ENCODE measurements at regions not wholly inside any gene's neighbourhood (a gene's known extent, or its start where the extent isn't known, plus 50 kb on each side); places are given as distances from the start of the nearest gene placed in this dataset.
A peak's percentile ranks its signal among the peaks of the same experiment; 100 is the strongest.

DNA sequence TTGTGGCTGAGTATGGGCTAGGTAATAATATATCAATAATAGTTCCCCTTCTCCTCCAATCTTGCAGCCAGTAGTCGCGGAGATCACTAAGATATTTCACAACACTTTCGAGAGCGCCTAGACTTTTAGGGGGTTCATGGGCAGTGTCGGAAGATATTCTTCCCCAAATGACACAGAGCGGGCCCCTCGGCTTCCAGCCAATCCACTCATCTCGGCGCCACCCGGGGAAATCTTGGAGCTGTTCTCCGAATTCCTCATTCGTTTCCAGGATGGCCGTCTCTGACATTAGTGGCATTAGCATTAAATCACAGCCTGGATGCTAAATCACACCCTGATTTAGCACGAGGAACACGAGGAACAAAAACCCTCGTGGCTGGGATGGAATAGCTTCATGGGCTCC is 437.7 kb downstream of the ZNF516 start:
- DNase-seq (no peak), ATAC-seq (no peak)
- H3K27ac ChIP-seq (ENCODE audit: low read length), result no peak overlapping the region
- intact Hi-C loops (cut with DNase I), result no loop called here
- no peaks in the 10 kb centered on the region for H3K27me3 ChIP-seq (ENCODE audit: control insufficient read depth, insufficient read depth)
- H3K4me3 ChIP-seq (ENCODE audit: low read length), result no peak overlapping the region
- 81% methylated on average over 15 of the region's 16 CpGs for WGBS
- H3K9me3 ChIP-seq (ENCODE audit: control insufficient read depth, low read length), result no peaks in the 10 kb centered on the region
- no peaks in the 10 kb centered on the region for H3K4me1 ChIP-seq (ENCODE audit: control insufficient read depth, insufficient read depth, low read length)

DNA sequence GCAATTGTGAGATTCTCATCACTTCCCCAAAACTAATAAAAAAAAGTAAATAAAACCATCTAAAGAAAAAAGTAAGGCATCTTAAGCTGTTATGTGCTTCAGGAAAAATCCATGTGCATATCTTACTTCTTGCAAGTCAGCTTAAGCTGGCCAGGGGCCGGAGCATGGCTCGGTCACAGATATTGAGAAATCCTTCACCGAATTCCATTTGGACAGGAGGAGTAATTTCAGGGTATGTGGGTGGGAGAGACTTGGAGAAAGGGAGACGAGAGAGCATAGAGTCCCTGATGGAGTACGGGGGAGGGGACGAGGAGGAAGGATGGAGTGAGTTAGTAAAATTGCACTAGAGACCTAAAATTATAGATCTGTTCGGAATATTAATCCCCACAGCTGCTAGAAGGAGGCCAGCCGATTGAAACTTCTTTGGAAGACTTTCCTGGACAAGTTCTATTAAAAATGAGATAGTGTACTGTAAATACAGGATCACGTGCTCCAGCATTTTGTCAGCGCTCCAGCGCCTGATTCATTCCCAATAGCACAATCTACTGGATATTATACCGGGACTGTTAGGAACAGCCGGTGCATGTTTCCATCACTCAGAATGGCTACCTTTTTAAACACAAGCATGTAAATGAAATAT is 438.5 kb downstream of the ZNF516 start:
- peak; percentile 78 to 83 for ATAC-seq
- intact Hi-C loops (cut with DNase I), result no loop called here
- no peaks in the 10 kb centered on the region for H3K4me1 ChIP-seq (ENCODE audit: control insufficient read depth, insufficient read depth, low read length)
- H3K27ac ChIP-seq (ENCODE audit: low read length), result no peak overlapping the region
- WGBS, result 53% methylated on average over 13 of the region's 13 CpGs
- peak; percentile 62 to 89 (median 81) for DNase-seq
- H3K9me3 ChIP-seq (ENCODE audit: control insufficient read depth, low read length), result no peaks in the 10 kb centered on the region
- H3K27me3 ChIP-seq (ENCODE audit: control insufficient read depth, insufficient read depth), result no peaks in the 10 kb centered on the region
- H3K4me3 ChIP-seq (ENCODE audit: low read length), result no peak overlapping the region

DNA sequence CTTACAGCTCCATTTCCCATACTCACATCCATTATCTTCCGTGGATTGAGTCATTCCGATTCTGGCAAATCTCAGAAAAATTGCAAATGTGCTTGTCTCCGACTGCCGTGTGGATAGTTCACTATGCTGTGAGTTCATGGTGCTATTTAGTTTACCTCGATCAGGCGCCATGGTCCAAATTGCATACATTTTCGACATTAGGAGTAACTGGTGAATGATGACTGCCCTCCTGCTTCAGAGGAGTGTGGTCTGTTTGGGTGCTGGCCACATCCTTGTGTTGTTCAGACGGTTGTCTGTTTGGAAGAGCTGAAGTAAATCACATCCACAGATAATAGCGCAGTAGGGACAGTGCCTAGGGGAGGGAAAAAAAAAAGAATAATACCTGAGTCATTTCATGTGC is 439.5 kb downstream of the ZNF516 start:
- ATAC-seq (peak in 1 of 2 donors; percentile 32), DNase-seq (no peak)
- Histone ChIP-seq H3K4me3 (ENCODE audit: low read length) (no peak overlapping the region), H3K27ac (ENCODE audit: low read length) (no peak overlapping the region), H3K4me1 (ENCODE audit: control insufficient read depth, insufficient read depth, low read length) (no peaks in the 10 kb centered on the region), H3K27me3 (ENCODE audit: control insufficient read depth, insufficient read depth) (no peaks in the 10 kb centered on the region), H3K9me3 (ENCODE audit: control insufficient read depth, low read length) (no peaks in the 10 kb centered on the region)
- 63% methylated on average over 9 of the region's 9 CpGs for WGBS
- intact Hi-C loops (cut with DNase I), result no loop called here

DNA sequence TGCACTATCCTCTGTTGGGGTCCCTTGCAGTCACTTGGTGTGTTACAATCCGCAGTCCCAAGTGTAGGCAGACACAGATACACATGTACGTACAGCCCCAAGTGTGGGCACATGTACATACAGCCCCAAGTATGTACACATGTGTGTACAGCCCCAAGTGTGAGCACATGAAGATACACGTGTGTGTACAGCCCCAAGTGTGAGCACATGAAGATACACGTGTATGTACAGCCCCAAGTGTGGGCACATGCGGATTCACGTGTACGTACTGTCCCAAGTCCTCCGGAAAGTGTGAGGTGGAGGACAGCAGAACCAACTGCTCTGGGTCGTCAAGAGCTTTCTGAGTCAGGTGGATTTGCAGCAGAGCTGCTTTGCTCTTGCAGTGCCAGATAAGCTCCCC is 440.0 kb downstream of the ZNF516 start:
- 87% methylated on average over 9 of the region's 9 CpGs for WGBS
- ATAC-seq (peak in 1 of 2 donors; percentile 16), DNase-seq (no peak)
- Histone ChIP-seq H3K27me3 (ENCODE audit: control insufficient read depth, insufficient read depth) (no peaks in the 10 kb centered on the region), H3K4me3 (ENCODE audit: low read length) (no peak overlapping the region), H3K27ac (ENCODE audit: low read length) (no peak overlapping the region), H3K4me1 (ENCODE audit: control insufficient read depth, insufficient read depth, low read length) (no peaks in the 10 kb centered on the region), H3K9me3 (ENCODE audit: control insufficient read depth, low read length) (no peaks in the 10 kb centered on the region)
- intact Hi-C loops (cut with DNase I), result no loop called here

DNA sequence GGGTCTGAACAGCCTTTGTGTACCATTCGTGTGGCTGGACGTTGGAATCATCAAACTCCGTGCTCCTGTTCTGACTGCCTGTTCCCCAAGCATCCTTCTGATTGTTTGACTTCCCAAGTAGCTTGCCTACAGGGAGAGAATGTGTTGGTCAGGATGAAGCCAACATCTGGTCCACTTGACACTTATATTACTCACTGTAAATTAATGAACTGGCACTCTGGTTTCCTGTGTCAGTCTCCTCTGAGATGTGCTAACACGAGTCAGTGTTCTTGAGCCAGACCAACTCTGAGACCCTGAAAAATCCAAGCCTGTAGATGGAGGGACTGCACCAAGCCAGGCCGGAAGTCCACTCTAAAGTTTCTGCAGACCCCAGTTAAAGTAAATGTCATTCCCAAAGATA is 440.9 kb downstream of the ZNF516 start:
- no peaks in the 10 kb centered on the region for H3K9me3 ChIP-seq (ENCODE audit: control insufficient read depth, low read length)
- no peaks in the 10 kb centered on the region for H3K4me1 ChIP-seq (ENCODE audit: control insufficient read depth, insufficient read depth, low read length)
- no peak overlapping the region for H3K4me3 ChIP-seq (ENCODE audit: low read length)
- no peak overlapping the region for H3K27ac ChIP-seq (ENCODE audit: low read length)
- DNase-seq, result no peak
- WGBS, result 82% methylated on average over 5 of the region's 5 CpGs
- intact Hi-C loops (cut with DNase I), result no loop called here
- no peaks in the 10 kb centered on the region for H3K27me3 ChIP-seq (ENCODE audit: control insufficient read depth, insufficient read depth)
- no peak for ATAC-seq

DNA sequence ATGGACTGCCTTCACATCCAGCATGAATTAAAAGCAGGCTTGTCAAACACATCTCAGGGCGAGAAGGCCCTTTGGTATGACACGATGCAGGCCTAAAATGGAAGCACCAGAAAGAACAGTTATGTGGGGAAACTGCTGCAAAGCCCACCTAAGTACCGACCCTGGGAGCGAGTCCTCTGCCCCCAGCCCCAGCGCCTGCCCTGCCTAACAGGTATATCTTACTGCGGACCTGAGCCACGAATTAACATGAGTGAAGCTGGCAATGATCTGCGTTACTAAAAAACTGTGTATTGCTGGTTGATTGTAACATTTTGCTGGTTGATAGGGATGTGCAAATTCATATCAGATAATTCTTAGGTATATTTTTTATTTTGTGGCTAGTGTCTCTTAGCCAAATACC is 441.5 kb downstream of the ZNF516 start:
- ATAC-seq (no peak), DNase-seq (no peak)
- Histone ChIP-seq H3K9me3 (ENCODE audit: control insufficient read depth, low read length) (no peaks in the 10 kb centered on the region), H3K4me3 (ENCODE audit: low read length) (no peak overlapping the region), H3K4me1 (ENCODE audit: control insufficient read depth, insufficient read depth, low read length) (no peaks in the 10 kb centered on the region), H3K27me3 (ENCODE audit: control insufficient read depth, insufficient read depth) (no peaks in the 10 kb centered on the region), H3K27ac (ENCODE audit: low read length) (no peak overlapping the region)
- WGBS, result 89% methylated on average over 8 of the region's 8 CpGs
- intact Hi-C loops (cut with DNase I), result no loop called here

DNA sequence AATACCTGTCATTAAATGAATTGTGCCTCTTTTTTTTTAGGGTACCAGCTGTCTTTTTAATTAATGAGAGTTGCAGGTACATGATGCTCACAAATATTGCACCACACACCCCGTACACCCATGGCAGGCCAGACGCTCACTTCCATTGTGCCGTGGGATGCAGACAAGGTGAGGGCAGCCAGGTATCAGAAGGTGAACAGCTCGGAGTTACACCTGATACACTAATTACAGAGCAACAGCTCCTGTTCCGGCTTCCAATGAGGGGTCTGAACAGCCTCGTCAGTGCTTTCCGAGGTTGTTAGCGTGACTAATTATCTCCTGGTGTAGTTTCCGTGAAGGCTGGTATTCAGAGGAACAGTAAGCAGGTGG is 442.8 kb downstream of the ZNF516 start:
- Histone ChIP-seq H3K27me3 (ENCODE audit: control insufficient read depth, insufficient read depth) (no peaks in the 10 kb centered on the region), H3K4me3 (ENCODE audit: low read length) (no peak overlapping the region), H3K27ac (ENCODE audit: low read length) (no peak overlapping the region), H3K4me1 (ENCODE audit: control insufficient read depth, insufficient read depth, low read length) (no peaks in the 10 kb centered on the region), H3K9me3 (ENCODE audit: control insufficient read depth, low read length) (no peaks in the 10 kb centered on the region)
- WGBS, result 86% methylated on average over 9 of the region's 9 CpGs
- intact Hi-C loops (cut with DNase I), result no loop called here
- ATAC-seq (no peak), DNase-seq (no peak)

DNA sequence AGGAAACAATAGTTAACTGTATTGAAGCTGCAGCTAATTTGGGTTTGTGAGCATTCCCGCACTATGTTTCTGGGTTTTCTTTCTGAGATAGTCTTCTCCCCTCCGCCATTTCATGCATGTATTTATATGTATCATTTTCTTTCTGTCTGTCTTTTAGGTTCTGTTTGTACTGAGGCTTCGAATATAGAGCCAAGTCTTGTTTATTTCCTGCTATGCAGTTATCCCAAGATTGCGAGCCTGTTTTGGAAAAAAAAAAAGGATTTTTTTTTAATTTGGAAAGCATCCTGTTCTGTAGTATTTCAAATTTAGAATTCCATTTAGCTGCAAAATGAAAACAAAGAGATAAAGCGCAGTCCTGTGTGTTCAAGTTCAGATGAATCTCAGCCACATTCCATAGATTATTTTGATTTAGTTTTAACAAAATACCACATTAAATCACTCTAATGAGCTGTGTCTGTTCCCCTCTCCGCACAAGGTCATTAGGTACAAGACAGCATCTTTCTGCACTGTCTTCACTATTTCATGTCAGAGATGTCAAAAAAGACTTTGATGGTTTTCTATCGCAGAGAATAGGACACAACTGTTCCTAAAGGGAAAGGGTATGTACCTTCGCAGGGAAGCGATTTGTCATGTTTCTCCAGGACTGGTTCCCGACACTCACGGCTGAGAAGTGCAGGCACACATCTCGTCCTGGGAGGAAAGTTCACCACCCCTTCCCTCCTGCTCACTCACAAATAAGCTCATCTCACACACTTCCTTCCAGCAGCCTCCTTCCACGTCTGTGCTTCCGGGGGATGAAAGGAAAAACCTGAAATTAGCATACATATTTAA is 443.4 kb downstream of the ZNF516 start:
- WGBS, result 48% methylated on average over 14 of the region's 14 CpGs
- H3K27ac ChIP-seq (ENCODE audit: low read length), result no peak overlapping the region
- no peaks in the 10 kb centered on the region for H3K4me1 ChIP-seq (ENCODE audit: control insufficient read depth, insufficient read depth, low read length)
- H3K4me3 ChIP-seq (ENCODE audit: low read length), result peak overlapping the region; percentile 8
- ATAC-seq, result no peak
- no peaks in the 10 kb centered on the region for H3K27me3 ChIP-seq (ENCODE audit: control insufficient read depth, insufficient read depth)
- intact Hi-C loops (cut with DNase I), result no loop called here
- no peaks in the 10 kb centered on the region for H3K9me3 ChIP-seq (ENCODE audit: control insufficient read depth, low read length)
- DNase-seq, result no peak

DNA sequence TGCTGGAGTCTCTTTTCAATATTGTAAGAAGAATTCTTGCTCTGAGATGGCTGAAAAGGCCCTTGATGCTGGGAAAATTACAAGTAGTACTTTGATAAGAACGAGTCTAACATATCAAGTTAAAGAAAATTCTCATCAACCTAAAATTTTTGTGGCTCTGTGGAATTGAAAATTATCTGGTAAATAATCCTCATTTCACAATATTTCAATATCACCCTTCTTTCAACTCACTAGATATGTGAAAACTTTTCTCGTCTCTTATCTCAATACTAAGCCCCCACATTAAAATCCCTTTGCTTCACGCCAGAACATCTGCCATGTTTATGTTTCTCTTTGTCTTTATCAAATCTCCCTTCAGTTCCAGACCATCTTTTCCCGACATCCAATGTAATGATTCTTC is 448.8 kb downstream of the ZNF516 start:
- 43% methylated on average over 4 of the region's 4 CpGs for WGBS
- no peak overlapping the region for H3K4me3 ChIP-seq (ENCODE audit: low read length)
- no peak overlapping the region for H3K27ac ChIP-seq (ENCODE audit: low read length)
- no peaks in the 10 kb centered on the region for H3K9me3 ChIP-seq (ENCODE audit: control insufficient read depth, low read length)
- H3K27me3 ChIP-seq (ENCODE audit: control insufficient read depth, insufficient read depth), result no peaks in the 10 kb centered on the region
- intact Hi-C loops (cut with DNase I), result no loop called here
- DNase-seq (no peak), ATAC-seq (no peak)
- no peaks in the 10 kb centered on the region for H3K4me1 ChIP-seq (ENCODE audit: control insufficient read depth, insufficient read depth, low read length)

DNA sequence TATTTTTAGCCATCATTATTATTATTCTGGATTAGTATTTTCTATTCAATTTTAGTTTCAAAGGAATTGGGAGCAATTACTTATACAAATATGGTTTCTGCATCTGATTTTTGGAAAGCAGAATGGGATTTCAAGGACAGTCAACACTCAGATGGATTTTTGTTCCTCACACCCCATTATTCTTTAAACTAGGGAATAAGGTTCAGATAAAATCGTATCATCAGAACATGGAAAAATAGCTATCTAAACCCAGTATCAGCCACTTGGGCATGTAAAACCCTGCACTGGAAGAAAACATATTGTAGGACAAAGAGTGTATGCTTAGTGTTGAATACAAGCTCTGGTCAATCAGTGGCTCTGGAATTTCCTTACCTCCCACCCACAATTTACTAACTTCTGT is 452.5 kb downstream of the ZNF516 start:
- Histone ChIP-seq H3K9me3 (ENCODE audit: control insufficient read depth, low read length) (no peaks in the 10 kb centered on the region), H3K4me3 (ENCODE audit: low read length) (no peak overlapping the region), H3K27me3 (ENCODE audit: control insufficient read depth, insufficient read depth) (no peaks in the 10 kb centered on the region), H3K27ac (ENCODE audit: low read length) (no peak overlapping the region), H3K4me1 (ENCODE audit: control insufficient read depth, insufficient read depth, low read length) (no peaks in the 10 kb centered on the region)
- 0% methylated on average over 1 of the region's 1 CpG for WGBS
- ATAC-seq (no peak), DNase-seq (no peak)
- intact Hi-C loops (cut with DNase I), result no loop called here

DNA sequence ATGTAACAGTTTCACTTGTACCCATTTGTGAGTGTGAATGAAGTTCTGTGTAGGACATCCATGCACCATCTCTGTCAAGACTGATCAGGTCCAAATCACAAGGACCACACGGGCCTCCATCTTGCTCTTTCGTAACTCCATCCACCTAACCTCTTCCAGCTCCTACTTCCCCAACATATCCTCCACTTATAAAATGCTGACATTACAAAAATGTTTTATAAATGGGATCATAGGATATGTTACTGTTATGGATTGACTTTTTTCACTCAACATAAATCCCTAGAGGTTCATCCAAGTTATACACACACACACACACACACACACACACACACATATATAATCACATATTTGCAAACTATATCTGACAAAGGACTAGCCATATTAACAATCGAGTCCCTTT is 476.8 kb downstream of the ZNF516 start:
- intact Hi-C loops (cut with DNase I), result no loop called here
- ATAC-seq (no peak), DNase-seq (no peak)
- Histone ChIP-seq H3K27me3 (ENCODE audit: control insufficient read depth, insufficient read depth) (no peaks in the 10 kb centered on the region), H3K4me3 (ENCODE audit: low read length) (no peak overlapping the region), H3K9me3 (ENCODE audit: control insufficient read depth, low read length) (no peaks in the 10 kb centered on the region), H3K4me1 (ENCODE audit: control insufficient read depth, insufficient read depth, low read length) (no peaks in the 10 kb centered on the region), H3K27ac (ENCODE audit: low read length) (no peak overlapping the region)
- WGBS, result 87% methylated on average over 3 of the region's 3 CpGs

All from right cardiac atrium (tissue), 5 donors.